IMR-90 (cell line): ENCODE measurements at regions not wholly inside any gene's neighbourhood (a gene's known extent, or its start where the extent isn't known, plus 50 kb on each side); places are given as distances from the start of the nearest gene placed in this dataset.

Experiments used
- ATAC-seq: fragments of 200-7000 bp; cut with Tn5 transposase; 2 replicates; pipeline ENCODE4 v1.9.1; 2020; ENCODE audit warnings: low read depth, mild to moderate bottlenecking, moderate library complexity
- BruUV-seq: library from RNA; stranded (reverse); fragments of 400-500 nt; replicated peaks from 2 replicates; lab custom pipeline; 2021; lab: Mats Ljungman, UMichigan
- CTCF ChIA-PET: fragments of 300-600 bp; formaldehyde crosslinking; extraction: SDS; loops from one replicate; lab custom pipeline; 2021; ENCODE audit warnings: antibody characterized with exemption; lab: Yijun Ruan, JAX
- POLR2A ChIA-PET: fragments of 300-600 bp; sonication (Branson Sonifier 250); formaldehyde crosslinking; loops from one replicate; lab custom pipeline; 2022; ENCODE audit warnings: antibody characterized with exemption; ENCODE audit not compliant: unreplicated experiment; lab: Charles Lee
- DNase-seq: peaks from one replicate; pipeline ENCODE4 v3.0.0; 2013
- H2AFZ ChIP-seq: replicated peaks from 2 replicates; pipeline ENCODE3; 2013; ENCODE audit warnings: low read length, mild to moderate bottlenecking; ENCODE audit not compliant: poor library complexity
- H2AK5ac ChIP-seq: 2 replicates; pipeline ENCODE4 v1.6.1; 2013; ENCODE audit warnings: low read depth, low read length, inconsistent platforms
- H2AK9ac ChIP-seq: replicated peaks from 2 replicates; pipeline ENCODE3; 2013; ENCODE audit warnings: mild to moderate bottlenecking, low read depth, low read length, moderate library complexity; ENCODE audit not compliant: poor library complexity
- H2BK120ac ChIP-seq: 2 replicates; pipeline ENCODE4 v1.6.1; 2013; ENCODE audit warnings: low read depth, low read length, inconsistent platforms
- H2BK15ac ChIP-seq: 3 replicates; pipeline ENCODE4 v1.6.1; 2013; ENCODE audit warnings: low read depth, low read length, inconsistent platforms
- H2BK20ac ChIP-seq: 2 replicates; pipeline ENCODE4 v1.6.1; 2013; ENCODE audit warnings: low read depth, mild to moderate bottlenecking, inconsistent platforms, low read length, moderate library complexity
- H2BK5ac ChIP-seq: 2 replicates; pipeline ENCODE4 v1.6.1; 2013; ENCODE audit warnings: mild to moderate bottlenecking, low read depth, low read length, inconsistent platforms; ENCODE audit not compliant: poor library complexity, severe bottlenecking
- H3K14ac ChIP-seq: replicated peaks from 2 replicates; pipeline ENCODE4 v1.6.1; 2013; ENCODE audit warnings: low read depth, low read length, inconsistent platforms
- H3K18ac ChIP-seq: 2 replicates; pipeline ENCODE4 v1.6.1; 2013; ENCODE audit warnings: low read depth, low read length, control low read depth
- H3K23ac ChIP-seq: 2 replicates; pipeline ENCODE4 v1.6.1; 2013; ENCODE audit warnings: low read depth, low read length, inconsistent platforms
- H3K27ac ChIP-seq: 2 replicates; pipeline ENCODE4 v1.5.1; 2013; ENCODE audit warnings: mild to moderate bottlenecking, control low read depth, low read length; ENCODE audit not compliant: insufficient read depth
- H3K27me3 ChIP-seq: 2 replicates; pipeline ENCODE4 v1.6.1; 2013; ENCODE audit warnings: low read length; ENCODE audit not compliant: control insufficient read depth, insufficient read depth
- H3K36me3 ChIP-seq: 2 replicates; pipeline ENCODE4 v1.6.1; 2013; ENCODE audit warnings: low read length, mixed read lengths; ENCODE audit not compliant: control insufficient read depth, insufficient read depth
- H3K4ac ChIP-seq: 2 replicates; pipeline ENCODE4 v1.6.1; 2013; ENCODE audit warnings: low read depth, low read length, inconsistent platforms
- H3K4me1 ChIP-seq: 2 replicates; pipeline ENCODE4 v1.6.1; 2013; ENCODE audit warnings: low read length, mixed read lengths; ENCODE audit not compliant: control insufficient read depth, insufficient read depth
- H3K4me2 ChIP-seq: 2 replicates; pipeline ENCODE4 v1.6.1; 2013; ENCODE audit warnings: low read depth, mild to moderate bottlenecking, control low read depth, low read length, moderate library complexity
- H3K4me3 ChIP-seq: 2 replicates; pipeline ENCODE4 v1.5.1; 2013; ENCODE audit warnings: low read depth, mild to moderate bottlenecking, control low read depth, low read length, moderate library complexity; ENCODE audit not compliant: insufficient read depth
- H3K56ac ChIP-seq: 2 replicates; pipeline ENCODE4 v1.6.1; 2013; ENCODE audit warnings: low read length, inconsistent platforms; ENCODE audit not compliant: insufficient read depth; ENCODE audit errors: extremely low read depth
- H3K79me1 ChIP-seq, 2 experiments: 2 replicates each; pipeline ENCODE4 v1.6.1; 2013; ENCODE audit warnings: low read length in 2 of 2, inconsistent platforms in 1 of 2, low read depth in 1 of 2
- H3K9ac ChIP-seq: 2 replicates; pipeline ENCODE4 v1.6.1; 2013; ENCODE audit warnings: low read depth, low read length, control low read depth
- H3K9me1 ChIP-seq: 2 replicates; pipeline ENCODE4 v1.6.1; 2013; ENCODE audit warnings: low read length, inconsistent platforms; ENCODE audit not compliant: insufficient read depth
- H3K9me3 ChIP-seq: 2 replicates; pipeline ENCODE4 v1.6.1; 2013; ENCODE audit warnings: low read length; ENCODE audit not compliant: control insufficient read depth, insufficient read depth
- H4K20me1 ChIP-seq: 2 replicates; pipeline ENCODE4 v1.6.1; 2013; ENCODE audit warnings: low read length, inconsistent platforms; ENCODE audit not compliant: insufficient read depth
- H4K5ac ChIP-seq: 2 replicates; pipeline ENCODE4 v1.6.1; 2013; ENCODE audit warnings: mild to moderate bottlenecking, low read depth, low read length, control low read depth
- H4K8ac ChIP-seq, 2 experiments: 2 replicates each; pipeline ENCODE4 v1.6.1; 2013; ENCODE audit warnings: low read depth in 2 of 2, low read length in 2 of 2, control low read depth in 1 of 2, inconsistent platforms in 1 of 2
- H4K91ac ChIP-seq: 2 replicates; pipeline ENCODE4 v1.6.1; 2013; ENCODE audit warnings: low read depth, low read length, inconsistent platforms; ENCODE audit not compliant: insufficient read depth
- CEBPB ChIP-seq: IDR thresholded peaks from 2 replicates; pipeline ENCODE4 v1.6.1; 2012; ENCODE audit warnings: low read depth, low read length, improper control_type of control experiment
- MAFK ChIP-seq: IDR thresholded peaks from 2 replicates; pipeline ENCODE4 v1.6.1; 2012; ENCODE audit warnings: low read depth, low read length, improper control_type of control experiment
- MAZ ChIP-seq: IDR thresholded peaks from 2 replicates; pipeline ENCODE4 v1.6.1; 2012; ENCODE audit warnings: low read depth, mild to moderate bottlenecking, low read length, improper control_type of control experiment, moderate library complexity, borderline replicate concordance
- MXI1 ChIP-seq: IDR thresholded peaks from 2 replicates; pipeline ENCODE4 v1.6.1; 2012; ENCODE audit warnings: low read depth, mild to moderate bottlenecking, low read length, moderate library complexity, borderline replicate concordance
- NFE2L2 ChIP-seq: fragments of 150-350 bp; IDR thresholded peaks from 2 replicates; pipeline ENCODE4 v1.6.1; 2016; ENCODE audit warnings: low read depth, mild to moderate bottlenecking, low read length
- RAD21 ChIP-seq: IDR thresholded peaks from 2 replicates; pipeline ENCODE4 v1.6.1; 2012; ENCODE audit warnings: low read length, improper control_type of control experiment
- RFX5 ChIP-seq: IDR thresholded peaks from 2 replicates; pipeline ENCODE4 v1.8.0; 2012; ENCODE audit warnings: low read depth, mild to moderate bottlenecking, low read length, moderate library complexity
- USF2 ChIP-seq: fragments of 150-350 bp; IDR thresholded peaks from 2 replicates; pipeline ENCODE4 v1.6.1; 2017; ENCODE audit warnings: mild to moderate bottlenecking, antibody characterized with exemption, low read length, low read depth
- dilution Hi-C: fragments of 300-500 bp; cut with HindIII; formaldehyde crosslinking; loops from one replicate; pipeline ENCODE4 v1.14.3; 2018; ENCODE audit warnings: low sequenced_read_pairs; ENCODE audit not compliant: unreplicated experiment
- in situ Hi-C: fragments of 300-500 bp; cut with MboI; formaldehyde crosslinking; loops from 3 replicates; pipeline ENCODE4 v1.14.3; 2019; ENCODE audit warnings: low sequenced_read_pairs, inconsistent platforms, mixed read lengths
- intact Hi-C: fragments of 100-400 bp; cut with micrococcal nuclease; formaldehyde crosslinking; loops from 2 replicates; pipeline ENCODE4 v1.10.0; 2022
- TF ChIP-seq, protein P1 (sequence below): fragments of 150-350 bp; IDR thresholded peaks from 2 replicates; pipeline ENCODE4 v1.6.1; 2016; ENCODE audit warnings: low read depth, mild to moderate bottlenecking, low read length, moderate library complexity, borderline replicate concordance
- TF ChIP-seq, protein P2 (sequence below): conservative IDR thresholded peaks from 2 replicates; pipeline ENCODE4 v1.5.1; 2012; ENCODE audit warnings: mild to moderate bottlenecking, low read depth, low read length, improper control_type of control experiment

DNA sequence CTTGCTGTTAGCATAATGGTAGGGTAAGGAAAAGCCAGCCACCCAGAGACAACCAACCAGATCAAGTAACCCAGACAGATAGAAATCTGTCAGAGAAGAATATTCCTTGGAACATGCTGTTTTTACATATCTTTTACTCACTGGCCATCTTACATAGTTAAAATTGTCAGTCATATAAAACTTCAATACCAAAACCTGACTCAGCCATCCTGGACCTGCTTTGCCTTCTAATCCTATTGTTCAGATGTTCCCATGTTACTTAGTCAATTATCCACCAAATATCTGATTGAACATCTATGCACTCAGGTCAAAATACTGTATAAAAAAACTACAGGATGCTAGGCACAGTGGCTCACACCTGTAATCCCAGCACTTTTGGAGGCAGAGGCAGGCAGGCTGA lies 466.5 kb upstream of the NRP1 start:
- Histone ChIP-seq H3K4me3 (no peak overlapping the region), H2AK5ac (no peak overlapping the region), H3K9me3 (no peaks in the 10 kb centered on the region), H4K5ac (no peak overlapping the region), H3K4me2 (no peak overlapping the region), H3K18ac (no peak overlapping the region), H3K9me1 (no peaks in the 10 kb centered on the region), H3K56ac (no peak overlapping the region), H3K23ac (no peak overlapping the region), H2AFZ (no peak overlapping the region), H3K4ac (no peak overlapping the region), H2BK5ac (no peak overlapping the region), H3K36me3 (no peaks in the 10 kb centered on the region), H4K20me1 (no peaks in the 10 kb centered on the region), H3K4me1 (no peaks in the 10 kb centered on the region), H2BK20ac (no peak overlapping the region), H3K9ac (no peak overlapping the region), H2BK120ac (no peak overlapping the region), H4K91ac (no peak overlapping the region), H4K8ac (no peak overlapping the region), H2AK9ac (no peak overlapping the region), H2BK15ac (no peak overlapping the region), H3K27ac (no peak overlapping the region), H3K79me1 (no peaks in the 10 kb centered on the region), H3K27me3 (no peaks in the 10 kb centered on the region), H3K14ac (no peak overlapping the region)
- ChIA-PET POLR2A (no interaction called here), CTCF (interaction anchor here (1.2 kb wide), 1 partner anchor 20 kb away, joined by 3 read pairs; no protein-coding TSS in a partner anchor)
- TF ChIP-seq RFX5 (no peak), MAFK (no peak), USF2 (no peak), MAZ (no peak), RAD21 (no peak), CEBPB (no peak), MXI1 (no peak), NFE2L2 (no peak)
- TF ChIP-seq, protein P1, sequence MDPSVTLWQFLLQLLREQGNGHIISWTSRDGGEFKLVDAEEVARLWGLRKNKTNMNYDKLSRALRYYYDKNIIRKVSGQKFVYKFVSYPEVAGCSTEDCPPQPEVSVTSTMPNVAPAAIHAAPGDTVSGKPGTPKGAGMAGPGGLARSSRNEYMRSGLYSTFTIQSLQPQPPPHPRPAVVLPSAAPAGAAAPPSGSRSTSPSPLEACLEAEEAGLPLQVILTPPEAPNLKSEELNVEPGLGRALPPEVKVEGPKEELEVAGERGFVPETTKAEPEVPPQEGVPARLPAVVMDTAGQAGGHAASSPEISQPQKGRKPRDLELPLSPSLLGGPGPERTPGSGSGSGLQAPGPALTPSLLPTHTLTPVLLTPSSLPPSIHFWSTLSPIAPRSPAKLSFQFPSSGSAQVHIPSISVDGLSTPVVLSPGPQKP, result no peak
- TF ChIP-seq, protein P2, sequence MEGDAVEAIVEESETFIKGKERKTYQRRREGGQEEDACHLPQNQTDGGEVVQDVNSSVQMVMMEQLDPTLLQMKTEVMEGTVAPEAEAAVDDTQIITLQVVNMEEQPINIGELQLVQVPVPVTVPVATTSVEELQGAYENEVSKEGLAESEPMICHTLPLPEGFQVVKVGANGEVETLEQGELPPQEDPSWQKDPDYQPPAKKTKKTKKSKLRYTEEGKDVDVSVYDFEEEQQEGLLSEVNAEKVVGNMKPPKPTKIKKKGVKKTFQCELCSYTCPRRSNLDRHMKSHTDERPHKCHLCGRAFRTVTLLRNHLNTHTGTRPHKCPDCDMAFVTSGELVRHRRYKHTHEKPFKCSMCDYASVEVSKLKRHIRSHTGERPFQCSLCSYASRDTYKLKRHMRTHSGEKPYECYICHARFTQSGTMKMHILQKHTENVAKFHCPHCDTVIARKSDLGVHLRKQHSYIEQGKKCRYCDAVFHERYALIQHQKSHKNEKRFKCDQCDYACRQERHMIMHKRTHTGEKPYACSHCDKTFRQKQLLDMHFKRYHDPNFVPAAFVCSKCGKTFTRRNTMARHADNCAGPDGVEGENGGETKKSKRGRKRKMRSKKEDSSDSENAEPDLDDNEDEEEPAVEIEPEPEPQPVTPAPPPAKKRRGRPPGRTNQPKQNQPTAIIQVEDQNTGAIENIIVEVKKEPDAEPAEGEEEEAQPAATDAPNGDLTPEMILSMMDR, result no peak
- dilution Hi-C loops, result no loop called here
- in situ Hi-C loops, result no loop called here
- BruUV-seq, result no TSS peak
- ATAC-seq (no peak), DNase-seq (no peak)
- intact Hi-C loops, result loop anchor here (10.0 kb wide), 1 partner anchor 466 kb away; the partner anchor contains the start of gene NRP1
